Thymus (tissue), 11 donors: ENCODE measurements at regions not wholly inside any gene's neighbourhood (a gene's known extent, or its start where the extent isn't known, plus 50 kb on each side); places are given as distances from the start of the nearest gene placed in this dataset.

ENCODE experiments used
- DNase-seq, 9 donors: peaks; one replicate each; pipeline ENCODE4 v3.0.0-alpha.2; 2013; ENCODE audit warnings: low spot score in 9 of 9, low read depth in 6 of 9, missing footprints in 1 of 9
- H3K27ac ChIP-seq, 2 donors: one replicate each; pipeline ENCODE4 v1.5.1; 2013; ENCODE audit warnings: control low read depth in 1 of 2, low read depth in 1 of 2, low read length in 1 of 2, mild to moderate bottlenecking in 1 of 2, moderate library complexity in 1 of 2
- H3K27me3 ChIP-seq, 2 donors: one replicate each; pipeline ENCODE4 v1.5.1; 2013; ENCODE audit warnings: low read length in 1 of 2; ENCODE audit not compliant: control insufficient read depth in 2 of 2, insufficient read depth in 1 of 2
- H3K36me3 ChIP-seq, 2 donors: one replicate each; pipeline ENCODE4 v1.5.1; 2013; ENCODE audit warnings: low read length in 1 of 2, mild to moderate bottlenecking in 1 of 2, moderate library complexity in 1 of 2; ENCODE audit not compliant: control insufficient read depth in 2 of 2, insufficient read depth in 2 of 2
- H3K4me1 ChIP-seq, 2 donors: one replicate each; pipeline ENCODE4 v1.5.1; 2013; ENCODE audit warnings: low read length in 2 of 2; ENCODE audit not compliant: control insufficient read depth in 2 of 2, insufficient read depth in 2 of 2
- H3K4me3 ChIP-seq, 2 donors: one replicate each; pipeline ENCODE4 v1.5.1; 2013; ENCODE audit warnings: low read length in 2 of 2, control low read depth in 1 of 2, mild to moderate bottlenecking in 1 of 2
- H3K9me3 ChIP-seq, 2 donors: one replicate each; pipeline ENCODE4 v1.5.1; 2013; ENCODE audit warnings: low read length in 1 of 2, mild to moderate bottlenecking in 1 of 2; ENCODE audit not compliant: control insufficient read depth in 2 of 2, insufficient read depth in 1 of 2
- WGBS: extraction: QIAGEN DNeasy Blood & Tissue Kit; methylation state at CpG from one replicate; pipeline ENCODE4 v1.1.7; 2013; 5-methylcytosine and 5-hydroxymethylcytosine counted together
- donor health status: healthy.

DNA sequence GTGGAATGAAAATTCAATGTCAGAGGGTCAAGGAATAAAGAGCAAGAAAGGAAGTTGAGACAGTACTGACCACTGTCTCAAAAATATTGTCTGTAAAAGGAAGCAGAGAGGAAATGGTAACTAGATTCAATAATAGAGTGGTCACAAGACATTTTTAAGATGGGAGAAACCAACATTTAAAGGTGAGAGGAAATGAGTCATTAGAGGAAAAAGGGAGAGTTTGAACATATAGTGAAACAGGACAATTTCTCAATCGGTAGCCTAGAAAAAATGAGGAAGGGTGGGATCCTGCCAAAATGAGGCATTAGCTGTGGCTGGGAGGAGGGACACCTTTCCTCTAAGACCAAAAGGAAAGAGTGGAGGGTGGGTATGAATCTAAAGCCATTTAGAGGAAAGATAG is 288.5 kb downstream of the SP3 start:
- WGBS: 45% methylated on average over 1 of the region's 1 CpG
- Histone ChIP-seq H3K27ac (no peak overlapping the region), H3K4me3 (no peak overlapping the region), H3K27me3 (peaks cover 0 to 6% of the 10 kb centered on the region in 2 donors), H3K9me3 (no peaks in the 10 kb centered on the region), H3K4me1 (no peaks in the 10 kb centered on the region), H3K36me3 (no peaks in the 10 kb centered on the region)
- no peak for DNase-seq

- Histone ChIP-seq H3K27ac (no peak overlapping the region), H3K4me1 (no peaks in the 10 kb centered on the region), H3K9me3 (no peaks in the 10 kb centered on the region), H3K27me3 (peaks cover 0 to 6% of the 10 kb centered on the region in 2 donors), H3K4me3 (no peak overlapping the region), H3K36me3 (no peaks in the 10 kb centered on the region)
- 47% methylated on average over 1 of the region's 1 CpG for WGBS
- DNase-seq: no peak
Measured at GRCh38 chr2:173678186-173678585, 287.0 kb downstream of the SP3 start.

GRCh38 chr2:173680574-173680973 is 284.6 kb downstream of the SP3 start:
- WGBS: 97% methylated on average over 3 of the region's 3 CpGs
- Histone ChIP-seq H3K27ac (no peak overlapping the region), H3K4me1 (no peaks in the 10 kb centered on the region), H3K27me3 (peaks cover 0 to 6% of the 10 kb centered on the region in 2 donors), H3K36me3 (no peaks in the 10 kb centered on the region), H3K4me3 (no peak overlapping the region), H3K9me3 (no peaks in the 10 kb centered on the region)
- no peak for DNase-seq

GRCh38 chr2:173681881-173682650 is 283.1 kb downstream of the SP3 start:
- Histone ChIP-seq H3K27me3 (peaks cover 0 to 3% of the 10 kb centered on the region in 2 donors), H3K4me3 (no peak overlapping the region), H3K36me3 (no peaks in the 10 kb centered on the region), H3K9me3 (no peaks in the 10 kb centered on the region), H3K4me1 (no peaks in the 10 kb centered on the region), H3K27ac (no peak overlapping the region)
- no peak for DNase-seq
- WGBS: 94% methylated on average over 4 of the region's 4 CpGs

GRCh38 chr2:173684896-173685459 is 280.2 kb downstream of the SP3 start:
- Histone ChIP-seq H3K4me3 (no peak overlapping the region), H3K27me3 (no peaks in the 10 kb centered on the region), H3K36me3 (no peaks in the 10 kb centered on the region), H3K27ac (no peak overlapping the region), H3K4me1 (no peaks in the 10 kb centered on the region), H3K9me3 (no peaks in the 10 kb centered on the region)
- no peak for DNase-seq
- WGBS: 97% methylated on average over 6 of the region's 6 CpGs

DNA sequence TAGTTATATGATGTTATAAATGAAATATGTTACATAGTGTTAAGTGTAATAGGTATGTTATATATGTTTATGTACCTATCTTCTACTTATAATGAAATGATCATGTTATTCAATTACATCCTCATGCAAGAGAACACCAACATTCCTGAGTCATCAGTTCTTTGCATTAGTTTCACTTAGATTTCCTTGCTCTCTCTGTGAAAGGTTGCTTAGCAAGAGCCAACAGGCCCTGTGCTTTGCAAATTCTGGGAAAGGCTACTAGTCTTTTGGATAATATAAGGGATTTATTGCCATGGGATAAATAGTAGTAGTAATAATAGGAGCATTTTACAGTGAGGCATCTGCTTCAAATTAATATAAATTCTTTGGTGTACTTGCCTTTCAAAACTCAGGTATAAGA is 274.8 kb downstream of the SP3 start:
- Histone ChIP-seq H3K27me3 (no peaks in the 10 kb centered on the region), H3K36me3 (no peaks in the 10 kb centered on the region), H3K4me1 (no peaks in the 10 kb centered on the region), H3K4me3 (no peak overlapping the region), H3K27ac (no peak overlapping the region), H3K9me3 (no peaks in the 10 kb centered on the region)
- DNase-seq: no peak

DNA sequence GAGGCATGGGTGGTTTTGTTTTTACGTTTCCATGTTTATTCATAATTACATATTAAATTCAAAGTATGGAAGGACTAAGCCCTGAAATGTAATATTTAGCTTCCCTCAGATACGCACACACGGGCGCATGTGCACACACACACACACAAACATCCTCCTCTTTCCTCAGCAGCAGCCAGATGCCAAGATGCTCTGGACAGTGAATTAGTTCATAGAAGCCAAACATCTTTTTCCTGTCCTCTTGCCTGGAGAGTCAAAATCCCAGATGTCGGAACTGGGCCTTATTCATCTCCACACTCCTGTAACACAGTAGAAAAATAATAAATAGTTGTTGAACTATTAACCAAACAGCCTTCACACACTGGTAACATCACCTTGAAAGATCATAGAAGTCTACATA is 273.1 kb downstream of the SP3 start:
- Histone ChIP-seq H3K36me3 (no peaks in the 10 kb centered on the region), H3K27ac (no peak overlapping the region), H3K4me3 (no peak overlapping the region), H3K4me1 (no peaks in the 10 kb centered on the region), H3K9me3 (no peaks in the 10 kb centered on the region), H3K27me3 (no peaks in the 10 kb centered on the region)
- DNase-seq: no peak
- WGBS: 96% methylated on average over 5 of the region's 5 CpGs

- 94% methylated on average over 5 of the region's 5 CpGs for WGBS
- Histone ChIP-seq H3K9me3 (no peaks in the 10 kb centered on the region), H3K4me3 (no peak overlapping the region), H3K4me1 (no peaks in the 10 kb centered on the region), H3K27me3 (no peaks in the 10 kb centered on the region), H3K36me3 (no peaks in the 10 kb centered on the region), H3K27ac (no peak overlapping the region)
- DNase-seq: no peak
Measured at GRCh38 chr2:173693044-173693589, 272.1 kb downstream of the SP3 start.

DNA sequence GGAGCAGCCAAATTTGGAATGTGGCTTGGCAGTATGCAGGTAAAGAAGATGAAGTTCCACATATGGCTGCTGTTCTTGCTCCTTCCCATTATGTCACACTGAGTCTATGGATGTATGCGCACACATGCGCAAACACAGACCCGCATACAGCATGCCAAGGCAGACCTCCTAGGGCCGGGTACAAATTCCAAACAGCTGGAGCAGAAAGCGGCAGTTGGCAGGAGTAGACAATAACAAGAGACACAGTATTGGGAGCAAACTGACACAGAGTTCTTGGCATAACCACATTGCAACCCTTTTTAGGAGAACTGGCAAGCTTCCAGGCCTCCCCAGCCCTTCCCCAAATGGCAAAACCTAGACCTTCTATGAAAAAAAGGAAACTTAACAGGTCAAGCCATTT is 268.9 kb downstream of the SP3 start:
- no peaks in the 10 kb centered on the region for H3K27me3 ChIP-seq
- no peaks in the 10 kb centered on the region for H3K9me3 ChIP-seq
- H3K36me3 ChIP-seq: no peaks in the 10 kb centered on the region
- DNase-seq: no peak
- no peaks in the 10 kb centered on the region for H3K4me1 ChIP-seq
- no peak overlapping the region for H3K27ac ChIP-seq
- 96% methylated on average over 5 of the region's 5 CpGs for WGBS
- no peak overlapping the region for H3K4me3 ChIP-seq
